ENCODE measurements at regions not wholly inside any gene's neighbourhood (a gene's known extent, or its start where the extent isn't known, plus 50 kb on each side); places are given as distances from the start of the nearest gene placed in this dataset.
"Not testable (repeated sequence)": the region's sequence is repeated elsewhere in the genome, so short reads cannot be mapped to it uniquely, and the experiment has no call there.

GRCh38 chr5:21488828-21489227 is 1364.3 kb downstream of the CDH12 start:
- H3K9me3 ChIP-seq (ENCODE audit: low read depth, low read length, poor library complexity, severe bottlenecking); POLR2A ChIA-PET (ENCODE audit: low non-redundant PET); H3K36me3 ChIP-seq (ENCODE audit: insufficient read depth, low read length, poor library complexity, severe bottlenecking); BruUV-seq (replicated peaks); intact Hi-C loops (cut with micrococcal nuclease; ENCODE audit: unreplicated experiment); H3K4me1 ChIP-seq (ENCODE audit: insufficient read depth, low read length, poor library complexity, severe bottlenecking); DNase-seq (ENCODE audit: low spot score); H3K27ac ChIP-seq (ENCODE audit: low read depth, low read length, poor library complexity, severe bottlenecking); CTCF ChIA-PET; H3K27me3 ChIP-seq (replicated peaks; ENCODE audit: insufficient read depth, low read depth, low read length, poor library complexity); H3K4me3 ChIP-seq (ENCODE audit: low read depth, low read length, poor library complexity, severe bottlenecking): not testable (repeated sequence)

GRCh38 chr5:21485458-21486000 is 1367.6 kb downstream of the CDH12 start:
- not testable (repeated sequence) for BruUV-seq (replicated peaks); H3K9me3 ChIP-seq (ENCODE audit: low read depth, low read length, poor library complexity, severe bottlenecking)

GRCh38 chr5:21484498-21484889 is 1368.7 kb downstream of the CDH12 start:
- intact Hi-C loops (cut with micrococcal nuclease; ENCODE audit: unreplicated experiment); H3K4me1 ChIP-seq (ENCODE audit: insufficient read depth, low read length, poor library complexity, severe bottlenecking); H3K27me3 ChIP-seq (replicated peaks; ENCODE audit: insufficient read depth, low read depth, low read length, poor library complexity); POLR2A ChIA-PET (ENCODE audit: low non-redundant PET); H3K36me3 ChIP-seq (ENCODE audit: insufficient read depth, low read length, poor library complexity, severe bottlenecking); H3K4me3 ChIP-seq (ENCODE audit: low read depth, low read length, poor library complexity, severe bottlenecking); DNase-seq (ENCODE audit: low spot score); H3K9me3 ChIP-seq (ENCODE audit: low read depth, low read length, poor library complexity, severe bottlenecking); CTCF ChIA-PET; BruUV-seq (replicated peaks); H3K27ac ChIP-seq (ENCODE audit: low read depth, low read length, poor library complexity, severe bottlenecking): not testable (repeated sequence)

More at GRCh38 chr5:21485458-21486000, 1367.6 kb downstream of the CDH12 start:
- intact Hi-C loops (cut with micrococcal nuclease; ENCODE audit: unreplicated experiment); H3K4me3 ChIP-seq (ENCODE audit: low read depth, low read length, poor library complexity, severe bottlenecking); CTCF ChIA-PET; H3K27me3 ChIP-seq (replicated peaks; ENCODE audit: insufficient read depth, low read depth, low read length, poor library complexity); H3K4me1 ChIP-seq (ENCODE audit: insufficient read depth, low read length, poor library complexity, severe bottlenecking); H3K27ac ChIP-seq (ENCODE audit: low read depth, low read length, poor library complexity, severe bottlenecking); H3K36me3 ChIP-seq (ENCODE audit: insufficient read depth, low read length, poor library complexity, severe bottlenecking); POLR2A ChIA-PET (ENCODE audit: low non-redundant PET): not testable (repeated sequence)
- TF ChIP-seq CTCF (conservative IDR thresholded peaks at IDR 0.05; ENCODE audit: low read depth, low read length) = peak; percentile 56
- DNase-seq (ENCODE audit: low spot score) = peak; percentile 53

GRCh38 chr5:21483790-21484497 is 1369.2 kb downstream of the CDH12 start:
- POLR2A ChIA-PET (ENCODE audit: low non-redundant PET); H3K4me3 ChIP-seq (ENCODE audit: low read depth, low read length, poor library complexity, severe bottlenecking); H3K27me3 ChIP-seq (replicated peaks; ENCODE audit: insufficient read depth, low read depth, low read length, poor library complexity); H3K36me3 ChIP-seq (ENCODE audit: insufficient read depth, low read length, poor library complexity, severe bottlenecking); CTCF ChIA-PET; H3K27ac ChIP-seq (ENCODE audit: low read depth, low read length, poor library complexity, severe bottlenecking); H3K4me1 ChIP-seq (ENCODE audit: insufficient read depth, low read length, poor library complexity, severe bottlenecking); intact Hi-C loops (cut with micrococcal nuclease; ENCODE audit: unreplicated experiment); H3K9me3 ChIP-seq (ENCODE audit: low read depth, low read length, poor library complexity, severe bottlenecking); DNase-seq (ENCODE audit: low spot score); BruUV-seq (replicated peaks): not testable (repeated sequence)

- not testable (repeated sequence) for DNase-seq (ENCODE audit: low spot score); H3K4me3 ChIP-seq (ENCODE audit: low read depth, low read length, poor library complexity, severe bottlenecking)
These were observed 1370.0 kb downstream of the CDH12 start for GRCh38 chr5:21482983-21483650.

DNA sequence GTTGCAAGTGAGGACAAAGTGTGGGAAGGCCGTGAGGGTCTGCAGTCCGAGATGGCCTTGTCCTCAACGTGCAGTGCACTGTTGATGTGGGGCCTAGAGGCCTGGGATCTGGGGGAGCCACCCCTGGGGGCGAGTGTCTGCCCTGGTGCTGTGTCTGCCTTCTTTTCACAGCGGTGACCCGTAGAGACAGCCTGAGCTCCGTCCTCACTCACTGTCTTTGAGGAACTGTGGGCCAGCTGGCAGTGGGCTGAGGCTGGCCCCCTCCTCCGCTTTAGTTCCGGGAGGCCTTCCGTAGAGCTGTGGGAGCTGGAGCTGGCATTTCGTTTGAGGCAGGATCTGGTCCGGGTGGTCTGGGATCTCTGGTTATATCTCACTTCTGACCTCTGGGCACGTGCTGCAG is 1370.6 kb downstream of the CDH12 start:
- H3K27me3 ChIP-seq (replicated peaks; ENCODE audit: insufficient read depth, low read depth, low read length, poor library complexity); intact Hi-C loops (cut with micrococcal nuclease; ENCODE audit: unreplicated experiment); H3K27ac ChIP-seq (ENCODE audit: low read depth, low read length, poor library complexity, severe bottlenecking); H3K4me1 ChIP-seq (ENCODE audit: insufficient read depth, low read length, poor library complexity, severe bottlenecking); H3K9me3 ChIP-seq (ENCODE audit: low read depth, low read length, poor library complexity, severe bottlenecking); H3K36me3 ChIP-seq (ENCODE audit: insufficient read depth, low read length, poor library complexity, severe bottlenecking); CTCF ChIA-PET; POLR2A ChIA-PET (ENCODE audit: low non-redundant PET); H3K4me3 ChIP-seq (ENCODE audit: low read depth, low read length, poor library complexity, severe bottlenecking); BruUV-seq (replicated peaks); DNase-seq (ENCODE audit: low spot score): not testable (repeated sequence)

More at GRCh38 chr5:21482983-21483650, 1370.0 kb downstream of the CDH12 start:
- H3K4me1 ChIP-seq (ENCODE audit: insufficient read depth, low read length, poor library complexity, severe bottlenecking); POLR2A ChIA-PET (ENCODE audit: low non-redundant PET); BruUV-seq (replicated peaks); H3K36me3 ChIP-seq (ENCODE audit: insufficient read depth, low read length, poor library complexity, severe bottlenecking); H3K27me3 ChIP-seq (replicated peaks; ENCODE audit: insufficient read depth, low read depth, low read length, poor library complexity); H3K9me3 ChIP-seq (ENCODE audit: low read depth, low read length, poor library complexity, severe bottlenecking); H3K27ac ChIP-seq (ENCODE audit: low read depth, low read length, poor library complexity, severe bottlenecking); CTCF ChIA-PET; intact Hi-C loops (cut with micrococcal nuclease; ENCODE audit: unreplicated experiment): not testable (repeated sequence)

Data from A673 (cell line).